LNCaP clone FGC (cell line): ENCODE measurements at regions not wholly inside any gene's neighbourhood (a gene's known extent, or its start where the extent isn't known, plus 50 kb on each side); places are given as distances from the start of the nearest gene placed in this dataset.
"Not testable (repeated sequence)": the region's sequence is repeated elsewhere in the genome, so short reads cannot be mapped to it uniquely, and the experiment has no call there.

ENCODE experiments used
- DNase-seq: peaks from one replicate; pipeline ENCODE4 v3.0.0-alpha.2; 2011; ENCODE audit warnings: low read depth
- H3K4me3 ChIP-seq: 2 replicates; pipeline ENCODE4 v1.5.1; 2011; ENCODE audit warnings: mild to moderate bottlenecking, low read depth, low read length, control low read depth
- CTCF ChIP-seq: IDR thresholded peaks from 2 replicates; pipeline ENCODE4 v1.5.1; 2012; ENCODE audit warnings: mild to moderate bottlenecking; ENCODE audit not compliant: control insufficient read depth, insufficient read depth; ENCODE audit errors: extremely low read depth

- no peak for DNase-seq
- H3K4me3 ChIP-seq, result no peak overlapping the region
- TF ChIP-seq CTCF, result no peak
These were observed 114.1 kb downstream of the FSCB start for GRCh38 chr14:44392984-44393383.

- no peak overlapping the region for H3K4me3 ChIP-seq
- DNase-seq, result no peak
- TF ChIP-seq CTCF, result no peak
These were observed 118.8 kb downstream of the FSCB start for GRCh38 chr14:44388306-44388705.

GRCh38 chr14:44385906-44386305 is 121.2 kb downstream of the FSCB start:
- TF ChIP-seq CTCF, result no peak
- no peak overlapping the region for H3K4me3 ChIP-seq

DNA sequence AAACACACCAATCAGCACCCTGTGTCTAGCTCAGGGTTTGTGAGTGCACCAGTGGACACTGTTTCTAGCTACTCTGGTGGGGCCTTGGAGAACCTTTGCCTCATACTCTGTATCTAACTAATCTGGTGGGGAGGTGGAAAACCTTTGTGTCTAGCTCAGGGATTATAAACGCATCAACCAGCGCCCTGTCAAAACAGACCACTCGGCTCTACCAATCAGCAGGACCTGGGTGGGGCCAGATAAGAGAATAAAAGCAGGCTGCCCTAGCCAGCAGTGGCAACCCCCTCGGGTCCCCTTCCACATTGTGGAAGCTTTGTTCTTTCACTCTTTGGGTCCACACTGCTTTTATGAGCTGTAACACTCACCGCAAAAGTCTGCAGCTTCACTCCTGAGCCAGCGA is 121.8 kb downstream of the FSCB start:
- not testable (repeated sequence) for DNase-seq, H3K4me3 ChIP-seq

More at GRCh38 chr14:44385906-44386305, 121.2 kb downstream of the FSCB start:
- no peak for DNase-seq

- not testable (repeated sequence) for H3K4me3 ChIP-seq, DNase-seq
These were observed 122.3 kb downstream of the FSCB start for GRCh38 chr14:44384601-44385293.

DNA sequence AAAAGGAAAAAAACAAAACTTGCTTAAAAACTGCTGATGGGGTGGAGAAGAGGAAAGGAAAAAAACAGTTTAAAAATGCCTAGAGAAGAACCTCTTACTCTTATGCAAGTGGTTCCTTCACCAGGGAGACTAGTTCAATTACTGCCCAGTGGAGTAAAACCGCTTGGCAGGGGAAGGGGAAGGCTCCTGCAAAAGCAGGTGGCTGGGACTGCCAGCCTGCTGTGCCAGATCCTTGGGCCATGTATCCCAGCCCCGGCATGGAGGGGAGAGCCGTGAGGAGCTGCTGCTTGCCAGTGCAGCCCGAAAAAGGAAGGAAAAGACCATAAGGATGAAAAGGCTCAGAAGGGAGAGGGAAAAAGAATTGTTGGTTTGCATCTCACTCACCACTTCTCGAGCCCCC is 123.0 kb downstream of the FSCB start:
- TF ChIP-seq CTCF, result no peak

GRCh38 chr14:44383636-44384035 is 123.4 kb downstream of the FSCB start:
- TF ChIP-seq CTCF, result no peak
- H3K4me3 ChIP-seq, result no peak overlapping the region
- no peak for DNase-seq

More for the DNA sequence above, 123.0 kb downstream of the FSCB start:
- DNase-seq, result no peak
- no peak overlapping the region for H3K4me3 ChIP-seq

DNA sequence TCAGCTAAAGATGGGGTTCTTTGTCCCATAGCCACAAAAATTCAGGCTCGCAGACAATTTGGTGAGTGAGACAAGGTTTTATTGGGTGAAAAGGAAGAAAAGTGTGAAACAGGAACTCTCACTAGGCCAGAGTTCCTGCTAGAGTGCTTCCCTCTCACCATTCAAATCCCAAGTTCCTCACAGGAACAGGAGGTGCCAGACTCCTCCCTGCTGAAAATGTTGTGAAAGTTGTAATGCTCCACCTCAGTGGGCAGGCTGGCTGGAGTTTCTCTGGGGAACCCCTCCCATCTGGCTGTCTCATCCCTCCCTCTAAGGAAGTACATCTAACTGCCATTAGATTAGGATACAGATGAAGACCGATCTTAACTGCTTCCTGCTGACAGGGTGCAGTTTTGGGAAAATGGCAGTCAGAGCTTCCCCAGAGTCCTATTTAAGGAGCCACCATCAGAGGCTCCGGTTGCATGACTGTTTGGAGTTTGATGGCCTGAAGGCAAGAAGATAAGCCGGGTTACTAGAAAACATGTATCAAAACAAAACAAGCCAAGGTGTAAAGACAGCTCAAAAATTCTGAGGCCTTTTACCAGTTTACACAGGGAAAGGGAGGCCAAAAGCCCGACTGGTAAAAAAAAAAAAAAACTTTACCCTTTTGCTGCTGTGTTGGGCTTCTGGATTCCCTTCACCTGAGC is 127.6 kb downstream of the FSCB start:
- DNase-seq, result no peak
- no peak for TF ChIP-seq CTCF
- no peak overlapping the region for H3K4me3 ChIP-seq
